K562 (cell line): ENCODE measurements at regions not wholly inside any gene's neighbourhood (a gene's known extent, or its start where the extent isn't known, plus 50 kb on each side); places are given as distances from the start of the nearest gene placed in this dataset.

Experiments used
- CBX8 ChIP-seq: fragments of 200-600 bp; sonication (generic); IDR thresholded peaks from 2 replicates; pipeline ENCODE4 v1.6.1; 2012; ENCODE audit warnings: borderline replicate concordance, mixed run types, low read depth, mild to moderate bottlenecking, moderate library complexity, mixed read lengths, low read length, control low read depth, inconsistent platforms; ENCODE audit not compliant: poor library complexity, severe bottlenecking; ENCODE audit errors: extremely low read depth
- IRF2 ChIP-seq: sonication (generic); formaldehyde crosslinking; IDR thresholded peaks from 2 replicates; pipeline ENCODE4 v1.8.1; 2022; ENCODE audit warnings: mild to moderate bottlenecking, missing genetic modification reagents
- MTA1 ChIP-seq: fragments of 450-650 bp; IDR thresholded peaks from 2 replicates; pipeline ENCODE4 v1.6.1; 2017; ENCODE audit warnings: borderline replicate concordance
- PTRF ChIP-seq: fragments of 450-650 bp; IDR thresholded peaks from 2 replicates; pipeline ENCODE4 v1.6.1; 2016; ENCODE audit warnings: mild to moderate bottlenecking, missing genetic modification characterization, missing compliant biosample characterization
- RBM25 ChIP-seq: fragments of 200-400 bp; formaldehyde crosslinking; IDR thresholded peaks from 2 replicates; pipeline ENCODE4 v1.6.1; 2018; ENCODE audit warnings: low read length, low read depth, moderate library complexity; ENCODE audit not compliant: severe bottlenecking
- ZNF311 ChIP-seq: fragments of 250-450 bp; sonication (Bioruptor Pico); IDR thresholded peaks from 2 replicates; pipeline ENCODE4 v1.4.0; 2020; ENCODE audit warnings: mild to moderate bottlenecking, moderate library complexity
- TF ChIP-seq, protein P1 (sequence below): fragments of 250-450 bp; sonication (Bioruptor Pico); IDR thresholded peaks from 2 replicates; pipeline ENCODE4 v1.4.0; 2020; ENCODE audit warnings: mild to moderate bottlenecking, moderate library complexity

DNA sequence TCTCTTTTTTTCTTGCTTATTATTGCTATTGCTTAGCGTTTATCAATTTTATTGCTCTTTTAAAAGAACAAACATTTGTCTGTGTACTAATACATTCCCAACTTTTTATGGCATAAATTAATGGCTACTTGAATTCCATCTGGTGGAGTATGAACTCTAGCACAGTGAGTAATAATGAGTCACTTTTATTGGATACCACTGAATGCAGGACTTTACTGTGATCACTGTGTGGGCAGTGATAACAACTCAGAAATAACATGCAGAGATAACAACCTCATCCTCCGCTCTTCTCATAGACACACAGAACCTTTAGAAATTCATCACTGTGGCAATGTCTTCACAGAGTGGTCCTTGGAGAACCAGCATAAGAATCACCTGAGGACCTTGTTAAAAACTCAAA, 139.5 kb upstream of the PRNP start:
- no peak for TF ChIP-seq CBX8
- TF ChIP-seq PTRF, result no peak
- TF ChIP-seq IRF2 (CRISPR knock-in tag), result no peak
- no peak for TF ChIP-seq ZNF311
- no peak for TF ChIP-seq RBM25
- no peak for TF ChIP-seq MTA1
- TF ChIP-seq, protein P1, sequence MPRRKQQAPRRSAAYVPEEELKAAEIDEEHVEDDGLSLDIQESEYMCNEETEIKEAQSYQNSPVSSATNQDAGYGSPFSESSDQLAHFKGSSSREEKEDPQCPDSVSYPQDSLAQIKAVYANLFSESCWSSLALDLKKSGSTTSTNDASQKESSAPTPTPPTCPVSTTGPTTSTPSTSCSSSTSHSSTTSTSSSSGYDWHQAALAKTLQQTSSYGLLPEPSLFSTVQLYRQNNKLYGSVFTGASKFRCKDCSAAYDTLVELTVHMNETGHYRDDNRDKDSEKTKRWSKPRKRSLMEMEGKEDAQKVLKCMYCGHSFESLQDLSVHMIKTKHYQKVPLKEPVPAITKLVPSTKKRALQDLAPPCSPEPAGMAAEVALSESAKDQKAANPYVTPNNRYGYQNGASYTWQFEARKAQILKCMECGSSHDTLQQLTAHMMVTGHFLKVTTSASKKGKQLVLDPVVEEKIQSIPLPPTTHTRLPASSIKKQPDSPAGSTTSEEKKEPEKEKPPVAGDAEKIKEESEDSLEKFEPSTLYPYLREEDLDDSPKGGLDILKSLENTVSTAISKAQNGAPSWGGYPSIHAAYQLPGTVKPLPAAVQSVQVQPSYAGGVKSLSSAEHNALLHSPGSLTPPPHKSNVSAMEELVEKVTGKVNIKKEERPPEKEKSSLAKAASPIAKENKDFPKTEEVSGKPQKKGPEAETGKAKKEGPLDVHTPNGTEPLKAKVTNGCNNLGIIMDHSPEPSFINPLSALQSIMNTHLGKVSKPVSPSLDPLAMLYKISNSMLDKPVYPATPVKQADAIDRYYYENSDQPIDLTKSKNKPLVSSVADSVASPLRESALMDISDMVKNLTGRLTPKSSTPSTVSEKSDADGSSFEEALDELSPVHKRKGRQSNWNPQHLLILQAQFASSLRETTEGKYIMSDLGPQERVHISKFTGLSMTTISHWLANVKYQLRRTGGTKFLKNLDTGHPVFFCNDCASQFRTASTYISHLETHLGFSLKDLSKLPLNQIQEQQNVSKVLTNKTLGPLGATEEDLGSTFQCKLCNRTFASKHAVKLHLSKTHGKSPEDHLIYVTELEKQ (CRISPR knock-in tag), result no peak
